ENCODE measurements at regions not wholly inside any gene's neighbourhood (a gene's known extent, or its start where the extent isn't known, plus 50 kb on each side); places are given as distances from the start of the nearest gene placed in this dataset.

DNA sequence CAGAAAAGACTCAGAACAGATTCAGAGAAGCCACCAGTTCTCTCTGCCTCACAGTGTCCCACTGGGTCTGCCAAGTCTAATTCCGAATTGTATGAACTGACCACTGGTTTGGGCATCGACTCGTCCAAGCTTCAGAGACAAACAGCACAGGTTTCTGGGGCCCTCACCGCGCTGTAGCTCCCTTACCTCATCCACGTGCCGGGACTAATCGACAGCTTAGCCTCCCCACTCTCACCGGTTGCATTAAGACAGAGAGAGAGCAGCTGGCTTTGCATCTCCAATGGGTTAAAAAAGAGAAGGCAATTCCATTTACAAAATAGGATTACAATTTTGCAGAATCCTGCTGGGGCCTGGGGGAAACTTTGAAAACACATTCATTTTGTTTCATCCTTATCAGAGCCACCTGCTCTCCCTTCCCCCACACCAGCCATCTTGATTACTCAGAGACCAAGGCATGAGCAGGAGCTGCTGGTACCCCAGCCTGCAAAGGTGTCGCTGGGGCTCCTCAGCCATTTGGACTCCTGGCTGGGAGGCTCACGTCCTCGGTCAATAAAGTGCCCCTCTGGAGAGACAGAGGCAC is 95.3 kb upstream of the RPL38 start:
- Histone ChIP-seq H3K9me3 (no peaks in the 10 kb centered on the region), H3K4me1 (no peaks in the 10 kb centered on the region), H3K27me3 (no peaks in the 10 kb centered on the region), H3K27ac (no peak overlapping the region), H3K36me3 (ENCODE audit: low read depth, missing control alignments) (no peaks in the 10 kb centered on the region), H3K4me3 (no peak overlapping the region)
- TF ChIP-seq, protein P1, sequence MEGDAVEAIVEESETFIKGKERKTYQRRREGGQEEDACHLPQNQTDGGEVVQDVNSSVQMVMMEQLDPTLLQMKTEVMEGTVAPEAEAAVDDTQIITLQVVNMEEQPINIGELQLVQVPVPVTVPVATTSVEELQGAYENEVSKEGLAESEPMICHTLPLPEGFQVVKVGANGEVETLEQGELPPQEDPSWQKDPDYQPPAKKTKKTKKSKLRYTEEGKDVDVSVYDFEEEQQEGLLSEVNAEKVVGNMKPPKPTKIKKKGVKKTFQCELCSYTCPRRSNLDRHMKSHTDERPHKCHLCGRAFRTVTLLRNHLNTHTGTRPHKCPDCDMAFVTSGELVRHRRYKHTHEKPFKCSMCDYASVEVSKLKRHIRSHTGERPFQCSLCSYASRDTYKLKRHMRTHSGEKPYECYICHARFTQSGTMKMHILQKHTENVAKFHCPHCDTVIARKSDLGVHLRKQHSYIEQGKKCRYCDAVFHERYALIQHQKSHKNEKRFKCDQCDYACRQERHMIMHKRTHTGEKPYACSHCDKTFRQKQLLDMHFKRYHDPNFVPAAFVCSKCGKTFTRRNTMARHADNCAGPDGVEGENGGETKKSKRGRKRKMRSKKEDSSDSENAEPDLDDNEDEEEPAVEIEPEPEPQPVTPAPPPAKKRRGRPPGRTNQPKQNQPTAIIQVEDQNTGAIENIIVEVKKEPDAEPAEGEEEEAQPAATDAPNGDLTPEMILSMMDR (IDR thresholded peaks at IDR 0.05), result no peak
- no peak for TF ChIP-seq POLR2A (IDR thresholded peaks at IDR 0.05)
- WGBS, 2 donors, result 81 to 87% methylated on average over 12 of the region's 12 CpGs
- DNase-seq, result no peak
- intact Hi-C loops (cut with DNase I; ENCODE audit: low total_unique reads), result no loop called here

DNA sequence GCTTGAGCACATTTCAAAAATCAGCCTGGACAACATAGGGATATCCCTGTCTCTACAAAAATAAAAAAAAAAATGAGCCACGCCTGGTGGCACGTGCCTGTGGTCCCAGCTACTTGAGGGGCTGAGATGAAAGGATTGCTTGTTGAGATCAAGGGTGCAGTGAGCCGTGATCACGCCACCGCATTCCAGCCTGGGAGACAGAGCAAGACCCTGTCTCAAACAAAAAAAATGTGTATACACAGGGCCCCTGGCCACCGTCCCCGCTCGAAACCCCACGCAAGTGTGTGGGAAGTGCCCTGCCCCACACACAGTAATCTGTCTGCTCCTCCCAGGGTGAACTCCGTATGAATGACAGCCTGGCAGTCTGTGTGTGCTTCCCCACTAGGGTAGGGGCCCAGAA is 93.0 kb upstream of the RPL38 start:
- Histone ChIP-seq H3K9me3 (no peaks in the 10 kb centered on the region), H3K36me3 (ENCODE audit: low read depth, missing control alignments) (no peaks in the 10 kb centered on the region), H3K4me3 (no peak overlapping the region), H3K27me3 (no peaks in the 10 kb centered on the region), H3K27ac (no peak overlapping the region), H3K4me1 (no peaks in the 10 kb centered on the region)
- TF ChIP-seq, protein P1 (IDR thresholded peaks at IDR 0.05), result no peak
- intact Hi-C loops (cut with DNase I; ENCODE audit: low total_unique reads), result no loop called here
- DNase-seq, result no peak
- WGBS, 2 donors, result 21 to 22% methylated on average over 10 of the region's 10 CpGs

DNA sequence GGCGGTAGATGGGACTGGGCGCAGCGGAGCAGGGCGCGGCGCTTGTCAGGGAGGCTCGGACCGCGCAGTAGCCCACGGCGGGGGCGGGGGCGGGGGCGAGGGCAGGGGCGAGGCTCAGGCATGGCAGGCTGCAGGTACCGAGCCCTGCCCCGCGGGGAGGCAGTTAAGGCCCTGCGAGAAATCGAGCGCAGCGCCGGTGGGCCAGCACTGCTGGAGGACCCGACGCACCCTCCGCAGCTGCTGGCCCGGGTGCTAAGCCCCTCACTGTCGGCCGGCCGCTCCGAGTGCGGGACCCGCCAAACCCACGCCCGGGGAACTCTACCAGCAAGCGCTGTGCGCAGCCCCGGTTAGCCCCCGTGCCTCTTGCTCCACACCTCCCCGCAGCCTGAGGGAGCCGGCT is 90.2 kb upstream of the RPL38 start:
- Histone ChIP-seq H3K27ac (no peak overlapping the region), H3K27me3 (no peaks in the 10 kb centered on the region), H3K4me1 (no peaks in the 10 kb centered on the region), H3K9me3 (no peaks in the 10 kb centered on the region), H3K4me3 (peak overlapping the region; percentile 34 to 55), H3K36me3 (ENCODE audit: low read depth, missing control alignments) (no peaks in the 10 kb centered on the region)
- 92% methylated on average over 41 of the region's 41 CpGs; no CpG with 5 or more reads in 1 of the 2 donors for WGBS, 2 donors
- intact Hi-C loops (cut with DNase I; ENCODE audit: low total_unique reads), result no loop called here
- DNase-seq, result no peak
- TF ChIP-seq, protein P1 (IDR thresholded peaks at IDR 0.05), result no peak

DNA sequence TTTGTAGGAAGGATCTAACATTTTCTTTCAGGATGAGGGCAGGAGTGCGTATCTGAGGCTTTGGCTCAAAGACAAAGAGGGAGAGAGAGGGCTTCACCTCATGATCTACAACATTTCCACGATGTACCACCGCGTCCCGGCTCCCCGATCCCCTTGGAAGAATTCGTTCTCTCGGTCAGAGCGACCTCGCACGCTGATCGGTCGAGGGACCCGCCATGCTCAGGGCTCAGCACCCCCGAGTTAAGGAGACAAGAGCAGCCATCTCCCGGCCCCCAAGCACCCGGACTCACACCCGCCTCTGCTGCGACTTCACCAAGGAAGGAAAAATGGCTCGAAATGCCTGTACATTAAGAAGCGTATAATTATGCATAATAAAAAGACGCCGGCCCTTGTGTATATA is 89.5 kb upstream of the RPL38 start:
- no peak for DNase-seq
- 61 to 67% methylated on average over 18 to 23 of the region's 23 CpGs for WGBS, 2 donors
- Histone ChIP-seq H3K4me3 (peak overlapping the region in 1 of 2 donors; percentile 55), H3K36me3 (ENCODE audit: low read depth, missing control alignments) (no peaks in the 10 kb centered on the region), H3K27ac (no peak overlapping the region), H3K9me3 (no peaks in the 10 kb centered on the region), H3K27me3 (no peaks in the 10 kb centered on the region), H3K4me1 (no peaks in the 10 kb centered on the region)
- TF ChIP-seq, protein P1 (IDR thresholded peaks at IDR 0.05), result no peak
- no peak for TF ChIP-seq POLR2A (IDR thresholded peaks at IDR 0.05)
- intact Hi-C loops (cut with DNase I; ENCODE audit: low total_unique reads), result no loop called here

DNA sequence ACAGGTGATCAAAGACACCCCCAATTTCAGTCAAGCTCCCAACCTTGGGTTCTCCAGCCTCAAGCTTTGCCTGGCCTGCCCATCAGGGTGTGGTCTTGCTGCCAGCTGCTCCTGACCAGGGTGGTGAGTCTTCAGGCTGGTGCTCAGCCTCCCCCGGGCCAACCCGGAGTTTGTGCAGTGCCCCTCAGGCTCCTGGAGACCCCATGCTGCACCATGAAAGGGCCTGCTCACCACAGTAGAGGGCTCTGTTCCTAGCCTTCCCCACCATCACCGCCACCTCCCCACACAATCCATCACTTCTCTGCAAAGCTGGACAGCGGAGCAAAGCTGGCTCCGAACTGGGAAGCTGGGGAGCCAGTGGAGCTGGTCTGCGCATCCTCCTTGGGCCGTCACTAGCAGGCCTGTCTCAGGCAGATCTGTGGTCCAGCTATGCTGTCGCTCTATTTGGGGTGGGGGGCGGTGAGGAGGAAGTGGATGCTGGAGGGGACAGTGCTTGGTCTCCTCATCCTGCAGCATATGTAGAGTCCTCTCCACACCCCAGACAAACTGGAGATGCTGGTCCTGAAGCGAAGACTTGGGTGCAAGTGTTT is 88.5 kb upstream of the RPL38 start:
- intact Hi-C loops (cut with DNase I; ENCODE audit: low total_unique reads), result no loop called here
- Histone ChIP-seq H3K9me3 (no peaks in the 10 kb centered on the region), H3K27ac (no peak overlapping the region), H3K4me1 (no peaks in the 10 kb centered on the region), H3K36me3 (ENCODE audit: low read depth, missing control alignments) (no peaks in the 10 kb centered on the region), H3K27me3 (no peaks in the 10 kb centered on the region), H3K4me3 (no peak overlapping the region)
- DNase-seq, result no peak
- TF ChIP-seq POLR2A (IDR thresholded peaks at IDR 0.05), result no peak
- TF ChIP-seq, protein P1 (IDR thresholded peaks at IDR 0.05), result no peak
- 81 to 100% methylated on average over 2 to 10 of the region's 10 CpGs for WGBS, 2 donors

Measured in testis (tissue), 2 donors.